Progenitor cell of endocrine pancreas (in vitro differentiated cells): ENCODE measurements at regions not wholly inside any gene's neighbourhood (a gene's known extent, or its start where the extent isn't known, plus 50 kb on each side); places are given as distances from the start of the nearest gene placed in this dataset.

Source experiments
- DNase-seq: peaks from one replicate; pipeline ENCODE4 v3.0.0; 2021; ENCODE audit warnings: low spot score; ENCODE audit not compliant: unreplicated experiment
- H3K27ac Mint-ChIP-seq: 2 replicates; pipeline ENCODE4 v1.8.0; 2021; ENCODE audit warnings: mild to moderate bottlenecking, moderate library complexity, mixed read lengths
- H3K27me3 Mint-ChIP-seq: 2 replicates; pipeline ENCODE4 v1.8.0; 2021; ENCODE audit warnings: mixed read lengths
- H3K36me3 Mint-ChIP-seq: 2 replicates; pipeline ENCODE4 v1.8.0; 2022; ENCODE audit warnings: mixed read lengths; ENCODE audit not compliant: insufficient read depth
- H3K4me1 Mint-ChIP-seq: 2 replicates; pipeline ENCODE4 v1.8.0; 2021; ENCODE audit warnings: low read depth, mixed read lengths
- H3K4me3 Mint-ChIP-seq: 2 replicates; pipeline ENCODE4 v1.8.0; 2021; ENCODE audit warnings: low read depth, mild to moderate bottlenecking, moderate library complexity, mixed read lengths
- H3K9me3 Mint-ChIP-seq: 2 replicates; pipeline ENCODE4 v1.8.0; 2021; ENCODE audit warnings: low read depth, mixed read lengths
- CTCF ChIP-seq: fragments of 200-600 bp; sonication (generic); IDR thresholded peaks from one replicate; pipeline ENCODE4 v1.5.0; 2021; ENCODE audit warnings: antibody characterized with exemption, mild to moderate bottlenecking; ENCODE audit not compliant: unreplicated experiment

- Mint-ChIP-seq H3K9me3 (no peaks in the 10 kb centered on the region), H3K36me3 (no peaks in the 10 kb centered on the region), H3K4me1 (no peaks in the 10 kb centered on the region), H3K27ac (no peak overlapping the region), H3K4me3 (no peak overlapping the region), H3K27me3 (peaks cover 24% of the 10 kb centered on the region)
- no peak for TF ChIP-seq CTCF
- DNase-seq: no peak
Measured at GRCh38 chr5:174221436-174221835, 175.9 kb downstream of the NSG2 start.

- H3K27me3 Mint-ChIP-seq: peaks cover 28% of the 10 kb centered on the region
- H3K36me3 Mint-ChIP-seq: no peaks in the 10 kb centered on the region
- no peak for DNase-seq
- no peak overlapping the region for H3K27ac Mint-ChIP-seq
- TF ChIP-seq CTCF: no peak
- H3K9me3 Mint-ChIP-seq: no peaks in the 10 kb centered on the region
- H3K4me1 Mint-ChIP-seq: no peaks in the 10 kb centered on the region
- no peak overlapping the region for H3K4me3 Mint-ChIP-seq
Measured at GRCh38 chr5:174221946-174222345, 176.4 kb downstream of the NSG2 start.

GRCh38 chr5:174222891-174223290 is 177.4 kb downstream of the NSG2 start:
- H3K4me3 Mint-ChIP-seq: no peak overlapping the region

GRCh38 chr5:174223355-174223754 is 177.8 kb downstream of the NSG2 start:
- Mint-ChIP-seq H3K9me3 (no peaks in the 10 kb centered on the region), H3K4me3 (no peak overlapping the region), H3K4me1 (no peaks in the 10 kb centered on the region), H3K36me3 (no peaks in the 10 kb centered on the region), H3K27me3 (peaks cover 30% of the 10 kb centered on the region), H3K27ac (no peak overlapping the region)
- TF ChIP-seq CTCF: no peak
- no peak for DNase-seq

More at GRCh38 chr5:174222891-174223290, 177.4 kb downstream of the NSG2 start:
- Mint-ChIP-seq H3K9me3 (no peaks in the 10 kb centered on the region), H3K27me3 (peaks cover 30% of the 10 kb centered on the region), H3K27ac (no peak overlapping the region), H3K4me1 (no peaks in the 10 kb centered on the region), H3K36me3 (no peaks in the 10 kb centered on the region)
- DNase-seq: no peak
- TF ChIP-seq CTCF: no peak

- Mint-ChIP-seq H3K36me3 (no peaks in the 10 kb centered on the region), H3K4me1 (no peaks in the 10 kb centered on the region), H3K27me3 (peaks cover 19% of the 10 kb centered on the region), H3K9me3 (no peaks in the 10 kb centered on the region), H3K27ac (no peak overlapping the region), H3K4me3 (no peak overlapping the region)
- TF ChIP-seq CTCF: no peak
- no peak for DNase-seq
Measured at GRCh38 chr5:174229068-174229467, 183.6 kb downstream of the NSG2 start.
